ENCODE measurements at regions not wholly inside any gene's neighbourhood (a gene's known extent, or its start where the extent isn't known, plus 50 kb on each side); places are given as distances from the start of the nearest gene placed in this dataset.
"Not testable (repeated sequence)": the region's sequence is repeated elsewhere in the genome, so short reads cannot be mapped to it uniquely, and the experiment has no call there.

GRCh38 chr14:101301011-101301410, 260.3 kb upstream of the DIO3 start:
- TF ChIP-seq CTCF (IDR thresholded peaks at IDR 0.05; ENCODE audit: low read depth, low read length, missing control alignments) = no peak
- Histone ChIP-seq H3K27ac (no peak overlapping the region), H3K36me3 (replicated peaks) (no peaks in the 10 kb centered on the region), H3K4me3 (ENCODE audit: low read depth, low read length) (no peak overlapping the region), H3K27me3 (replicated peaks) (no peaks in the 10 kb centered on the region)
- in situ Hi-C loops (cut with HindIII; ENCODE audit: low pct_ligation_motif_present, low sequenced_read_pairs) = no loop called here
- no peak for DNase-seq

DNA sequence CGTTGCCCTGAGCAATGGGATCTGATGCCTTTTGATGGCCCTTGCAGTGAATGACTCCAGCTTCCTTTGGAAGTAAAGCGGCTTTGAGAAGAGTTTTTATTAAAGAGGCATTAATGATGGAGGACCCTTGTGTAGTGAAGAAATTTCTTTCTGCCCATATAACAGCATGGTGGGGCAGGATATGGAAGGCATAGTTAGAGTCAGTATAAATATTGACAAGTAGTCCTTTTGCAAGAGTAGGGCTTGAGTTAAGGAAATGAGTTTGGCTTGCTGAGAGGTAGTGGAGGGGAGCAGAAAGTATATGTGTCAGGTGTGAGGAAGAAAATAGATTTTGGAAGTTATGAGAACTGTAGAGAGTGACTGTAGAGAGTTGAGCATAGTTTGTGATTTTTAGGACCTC, 254.1 kb upstream of the DIO3 start:
- H3K27me3 ChIP-seq (replicated peaks); H3K4me3 ChIP-seq (ENCODE audit: low read depth, low read length); DNase-seq; H3K36me3 ChIP-seq (replicated peaks); in situ Hi-C loops (cut with HindIII; ENCODE audit: low pct_ligation_motif_present, low sequenced_read_pairs); H3K27ac ChIP-seq: not testable (repeated sequence)

- H3K27ac ChIP-seq; H3K36me3 ChIP-seq (replicated peaks); H3K4me3 ChIP-seq (ENCODE audit: low read depth, low read length); H3K27me3 ChIP-seq (replicated peaks); in situ Hi-C loops (cut with HindIII; ENCODE audit: low pct_ligation_motif_present, low sequenced_read_pairs); DNase-seq: not testable (repeated sequence)
These were observed 250.1 kb upstream of the DIO3 start for GRCh38 chr14:101311186-101311585.

DNA sequence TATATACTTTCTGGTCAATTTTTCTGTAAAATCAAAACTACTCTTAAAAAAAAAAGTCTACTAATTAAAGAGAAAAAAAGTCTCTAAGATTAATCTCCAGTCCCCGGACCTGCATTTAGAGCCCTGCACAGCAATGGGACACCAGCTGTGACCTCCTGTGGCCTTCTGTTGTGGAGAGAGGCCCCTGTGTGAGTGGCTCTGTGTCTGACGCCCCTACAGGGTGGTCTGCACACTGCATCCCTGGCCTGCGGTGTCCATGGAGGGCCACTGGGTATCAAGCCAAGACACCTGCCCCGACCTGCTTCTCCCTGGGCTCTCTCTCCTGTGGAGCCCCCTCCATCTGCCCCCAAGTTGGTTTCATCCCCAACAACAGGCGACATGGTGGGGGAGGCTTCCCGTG, 248.0 kb upstream of the DIO3 start:
- Histone ChIP-seq H3K36me3 (replicated peaks) (no peaks in the 10 kb centered on the region), H3K27me3 (replicated peaks) (no peaks in the 10 kb centered on the region), H3K4me3 (ENCODE audit: low read depth, low read length) (no peak overlapping the region), H3K27ac (no peak overlapping the region)
- in situ Hi-C loops (cut with HindIII; ENCODE audit: low pct_ligation_motif_present, low sequenced_read_pairs) = no loop called here
- no peak for TF ChIP-seq CTCF (IDR thresholded peaks at IDR 0.05; ENCODE audit: low read depth, low read length, missing control alignments)
- DNase-seq = no peak

- DNase-seq = no peak
- TF ChIP-seq CTCF (IDR thresholded peaks at IDR 0.05; ENCODE audit: low read depth, low read length, missing control alignments) = no peak
- Histone ChIP-seq H3K4me3 (ENCODE audit: low read depth, low read length) (no peak overlapping the region), H3K27me3 (replicated peaks) (no peaks in the 10 kb centered on the region), H3K36me3 (replicated peaks) (no peaks in the 10 kb centered on the region), H3K27ac (no peak overlapping the region)
- in situ Hi-C loops (cut with HindIII; ENCODE audit: low pct_ligation_motif_present, low sequenced_read_pairs) = no loop called here
These were observed 245.4 kb upstream of the DIO3 start for GRCh38 chr14:101315802-101316296.

- no peak for TF ChIP-seq CTCF (IDR thresholded peaks at IDR 0.05; ENCODE audit: low read depth, low read length, missing control alignments)
- Histone ChIP-seq H3K4me3 (ENCODE audit: low read depth, low read length) (no peak overlapping the region), H3K36me3 (replicated peaks) (no peaks in the 10 kb centered on the region), H3K27ac (no peak overlapping the region), H3K27me3 (replicated peaks) (no peaks in the 10 kb centered on the region)
- DNase-seq = no peak
- in situ Hi-C loops (cut with HindIII; ENCODE audit: low pct_ligation_motif_present, low sequenced_read_pairs) = no loop called here
These were observed 243.0 kb upstream of the DIO3 start for GRCh38 chr14:101318271-101318670.

DNA sequence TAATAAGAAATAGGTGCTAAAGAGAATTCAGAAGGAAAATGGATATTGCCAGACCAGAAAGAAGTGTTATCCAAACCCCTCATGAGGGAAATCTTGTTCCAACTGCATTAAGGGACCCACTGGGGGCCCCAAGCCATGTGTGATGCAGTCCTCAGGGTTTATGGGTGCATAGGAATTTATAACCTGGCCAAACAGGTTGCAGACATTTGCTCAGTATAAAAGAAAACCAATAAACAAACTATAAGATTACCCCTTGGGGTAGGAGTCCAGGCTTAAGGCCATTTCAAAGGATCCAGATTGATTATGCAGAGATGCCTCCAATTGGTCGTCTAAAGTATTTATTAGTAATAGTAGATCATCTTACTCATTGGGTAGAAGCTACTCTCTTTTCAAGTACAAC, 240.9 kb upstream of the DIO3 start:
- Histone ChIP-seq H3K36me3 (replicated peaks) (no peaks in the 10 kb centered on the region), H3K27me3 (replicated peaks) (no peaks in the 10 kb centered on the region), H3K4me3 (ENCODE audit: low read depth, low read length) (no peak overlapping the region), H3K27ac (no peak overlapping the region)
- in situ Hi-C loops (cut with HindIII; ENCODE audit: low pct_ligation_motif_present, low sequenced_read_pairs) = no loop called here
- DNase-seq = no peak
- TF ChIP-seq CTCF (IDR thresholded peaks at IDR 0.05; ENCODE audit: low read depth, low read length, missing control alignments) = no peak

Data from brain microvascular endothelial cell (primary cell).